GM23338 (cell line): ENCODE measurements at regions not wholly inside any gene's neighbourhood (a gene's known extent, or its start where the extent isn't known, plus 50 kb on each side); places are given as distances from the start of the nearest gene placed in this dataset.

Source experiments
- CREB1 ChIP-seq: fragments of 250-450 bp; sonication (Bioruptor Pico); IDR thresholded peaks from 2 replicates; pipeline ENCODE4 v1.5.0; 2020; ENCODE audit warnings: low read depth, mild to moderate bottlenecking, moderate library complexity
- CTCF ChIP-seq, 2 experiments: fragments of 200-600 bp in 1 of 2; sonication (generic) in 1 of 2; conservative IDR thresholded peaks; 2 replicates each; pipeline versions ENCODE4 v1.5.1 to v1.6.1; 2016 to 2017; ENCODE audit warnings: antibody characterized with exemption in 2 of 2, low read depth in 2 of 2, mild to moderate bottlenecking in 2 of 2, moderate library complexity in 1 of 2
- ETS1 ChIP-seq: IDR thresholded peaks from 2 replicates; pipeline ENCODE4 v1.6.1; 2016; ENCODE audit warnings: antibody characterized with exemption
- EZH2 ChIP-seq: fragments of 200-600 bp; sonication (generic); IDR thresholded peaks from one replicate; pipeline ENCODE4 v1.8.0; 2017; ENCODE audit warnings: antibody characterized with exemption, mild to moderate bottlenecking, low read depth; ENCODE audit not compliant: unreplicated experiment
- EZH2phosphoT487 ChIP-seq: fragments of 200-600 bp; sonication (generic); IDR thresholded peaks from one replicate; pipeline ENCODE4 v1.8.1; 2018; ENCODE audit warnings: antibody characterized with exemption; ENCODE audit not compliant: unreplicated experiment
- JUNB ChIP-seq: IDR thresholded peaks from one replicate; pipeline ENCODE4 v1.6.1; 2016; ENCODE audit warnings: antibody characterized with exemption; ENCODE audit not compliant: unreplicated experiment
- POLR2AphosphoS5 ChIP-seq: IDR thresholded peaks from 2 replicates; pipeline ENCODE4 v1.6.1; 2016; ENCODE audit warnings: antibody characterized with exemption, low read depth
- REST ChIP-seq: IDR thresholded peaks from one replicate; pipeline ENCODE4 v1.6.1; 2018; ENCODE audit warnings: antibody characterized with exemption; ENCODE audit not compliant: unreplicated experiment
- STAT1 ChIP-seq: IDR thresholded peaks from one replicate; pipeline ENCODE4 v1.6.1; 2016; ENCODE audit warnings: antibody characterized with exemption; ENCODE audit not compliant: unreplicated experiment
- ZNF114 ChIP-seq: fragments of 250-450 bp; sonication (Bioruptor Pico); IDR thresholded peaks from 2 replicates; pipeline ENCODE4 v1.5.0; 2020; ENCODE audit warnings: mild to moderate bottlenecking, moderate library complexity
- ZNF462 ChIP-seq: fragments of 250-450 bp; sonication (Bioruptor Pico); IDR thresholded peaks from 2 replicates; pipeline ENCODE4 v1.5.0; 2020; ENCODE audit warnings: mild to moderate bottlenecking, moderate library complexity

- TF ChIP-seq EZH2 (no peak), CTCF (conservative IDR thresholded peaks at IDR 0.05; ENCODE audit: low read depth in 2 of 2) (no peak), ZNF462 (CRISPR knock-in tag) (no peak), EZH2phosphoT487 (no peak), POLR2AphosphoS5 (no peak), CREB1 (CRISPR knock-in tag) (no peak), STAT1 (no peak), ETS1 (peak; percentile 23; the same call in 1 of the 2 replicates), REST (no peak), ZNF114 (CRISPR knock-in tag) (no peak), JUNB (no peak)
Observed at GRCh38 chr17:77465358-77466041, 324.7 kb downstream of the SEC14L1 start.
